Fibroblast of lung (primary cell): ENCODE measurements at regions not wholly inside any gene's neighbourhood (a gene's known extent, or its start where the extent isn't known, plus 50 kb on each side); places are given as distances from the start of the nearest gene placed in this dataset.

ENCODE experiments used
- DNase-seq, 2 donors: peaks; one replicate each; pipeline versions ENCODE4 v3.0.0 to v3.0.0-alpha.2; 2010; ENCODE audit warnings: low read depth in 2 of 2
- H2AFZ ChIP-seq: 2 replicates; pipeline ENCODE4 v1.5.1; 2012; ENCODE audit warnings: low read length, control low read depth, inconsistent platforms
- H3K27ac ChIP-seq: 2 replicates; pipeline ENCODE4 v1.5.1; 2011; ENCODE audit warnings: low read length, control low read depth; ENCODE audit not compliant: insufficient read depth
- H3K27me3 ChIP-seq: 2 replicates; pipeline ENCODE4 v1.5.1; 2011; ENCODE audit warnings: mild to moderate bottlenecking, low read length; ENCODE audit not compliant: control insufficient read depth, insufficient read depth
- H3K36me3 ChIP-seq: 2 replicates; pipeline ENCODE4 v1.5.1; 2011; ENCODE audit warnings: low read length; ENCODE audit not compliant: control insufficient read depth, insufficient read depth
- H3K4me1 ChIP-seq: 2 replicates; pipeline ENCODE4 v1.5.1; 2011; ENCODE audit warnings: low read length; ENCODE audit not compliant: control insufficient read depth, insufficient read depth; ENCODE audit errors: extremely low read depth
- H3K4me2 ChIP-seq: 2 replicates; pipeline ENCODE4 v1.5.1; 2011; ENCODE audit warnings: low read length, control low read depth; ENCODE audit not compliant: insufficient read depth; ENCODE audit errors: extremely low read depth
- H3K4me3 ChIP-seq, 4 experiments: fragments of 200-600 bp in 1 of 4; sonication (generic) in 1 of 4; replicated peaks in 1 of 4; 2 replicates each; pipeline ENCODE4 v1.5.1; 2011 to 2016; ENCODE audit warnings: low read length in 4 of 4, low read depth in 3 of 4, mild to moderate bottlenecking in 3 of 4, control low read depth in 2 of 4, inconsistent platforms in 1 of 4, mixed read lengths in 1 of 4; ENCODE audit not compliant: insufficient read depth in 1 of 4; ENCODE audit errors: control extremely low read depth in 1 of 4
- H3K79me2 ChIP-seq: 2 replicates; pipeline ENCODE4 v1.5.1; 2012; ENCODE audit warnings: mild to moderate bottlenecking, low read length, inconsistent platforms; ENCODE audit not compliant: control insufficient read depth, insufficient read depth
- H3K9ac ChIP-seq: 2 replicates; pipeline ENCODE4 v1.5.1; 2011; ENCODE audit warnings: mild to moderate bottlenecking, low read length, control low read depth; ENCODE audit not compliant: insufficient read depth
- H3K9me3 ChIP-seq: 2 replicates; pipeline ENCODE4 v1.5.1; 2012; ENCODE audit warnings: low read depth, low read length; ENCODE audit not compliant: control insufficient read depth, insufficient read depth
- H4K20me1 ChIP-seq: 2 replicates; pipeline ENCODE4 v1.5.1; 2011; ENCODE audit warnings: low read length; ENCODE audit not compliant: control insufficient read depth, insufficient read depth; ENCODE audit errors: extremely low read depth
- EZH2 ChIP-seq: IDR thresholded peaks from 2 replicates; pipeline ENCODE4 v1.5.1; 2012; ENCODE audit warnings: low read length, control low read depth, mild to moderate bottlenecking; ENCODE audit errors: missing control alignments
- TF ChIP-seq, protein P1 (sequence below), 2 donors: IDR thresholded peaks in 1 of 2; conservative IDR thresholded peaks in 1 of 2; 1 replicate in 1 of 2; 2 replicates in 1 of 2; pipeline ENCODE4 v1.5.1; 2011 to 2012; ENCODE audit warnings: low read length in 2 of 2, control low read depth in 1 of 2, inconsistent platforms in 1 of 2, low read depth in 1 of 2, mild to moderate bottlenecking in 1 of 2

DNA sequence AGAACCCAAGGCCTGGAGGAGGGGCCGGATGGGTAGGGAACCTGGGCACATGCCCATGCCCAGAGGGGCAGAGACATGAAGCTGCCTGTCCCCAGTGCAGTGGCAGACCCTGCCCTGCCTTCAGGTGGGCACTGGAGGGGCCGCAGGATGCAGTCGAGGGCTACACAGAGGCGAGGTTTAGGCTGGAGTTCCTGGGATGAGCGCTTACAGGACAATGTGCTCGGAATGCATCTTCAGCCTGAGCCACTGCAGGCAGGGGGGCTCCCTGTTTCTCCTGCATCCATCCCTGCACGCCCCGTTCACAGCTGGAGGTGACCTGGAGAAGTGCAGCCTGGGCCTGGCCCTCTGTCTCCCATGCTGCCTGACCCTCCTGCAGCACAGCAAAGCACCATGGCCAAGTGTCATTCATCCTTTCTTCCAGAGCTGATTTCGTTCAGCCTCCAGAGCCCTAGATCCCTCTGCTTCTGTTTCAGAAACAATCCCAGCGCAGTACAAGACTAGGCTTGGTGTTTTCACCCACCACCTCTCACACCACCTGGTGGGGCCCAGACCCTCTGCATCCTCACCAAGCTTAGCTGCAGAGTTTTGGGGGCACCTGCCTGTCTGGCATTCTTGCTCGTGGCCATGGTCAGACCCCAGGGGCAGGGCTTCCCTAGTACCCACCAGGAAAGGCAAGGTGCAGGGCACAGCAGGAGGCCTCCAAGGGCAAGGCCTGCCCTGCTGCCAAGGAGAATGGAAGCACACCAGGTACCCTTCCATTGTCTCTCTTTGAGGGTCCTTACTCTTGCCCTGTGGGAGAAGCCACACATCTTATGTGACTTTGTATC is 311.9 kb downstream of the TCERG1L start:
- Histone ChIP-seq H3K27me3 (no peaks in the 10 kb centered on the region), H3K9ac (no peak overlapping the region), H3K4me2 (no peak overlapping the region), H3K4me3 (no peak overlapping the region), H3K36me3 (no peaks in the 10 kb centered on the region), H4K20me1 (no peaks in the 10 kb centered on the region), H3K9me3 (no peaks in the 10 kb centered on the region), H3K27ac (no peak overlapping the region), H3K79me2 (no peaks in the 10 kb centered on the region), H3K4me1 (no peaks in the 10 kb centered on the region), H2AFZ (no peak overlapping the region)
- TF ChIP-seq EZH2, result no peak
- TF ChIP-seq, protein P1, sequence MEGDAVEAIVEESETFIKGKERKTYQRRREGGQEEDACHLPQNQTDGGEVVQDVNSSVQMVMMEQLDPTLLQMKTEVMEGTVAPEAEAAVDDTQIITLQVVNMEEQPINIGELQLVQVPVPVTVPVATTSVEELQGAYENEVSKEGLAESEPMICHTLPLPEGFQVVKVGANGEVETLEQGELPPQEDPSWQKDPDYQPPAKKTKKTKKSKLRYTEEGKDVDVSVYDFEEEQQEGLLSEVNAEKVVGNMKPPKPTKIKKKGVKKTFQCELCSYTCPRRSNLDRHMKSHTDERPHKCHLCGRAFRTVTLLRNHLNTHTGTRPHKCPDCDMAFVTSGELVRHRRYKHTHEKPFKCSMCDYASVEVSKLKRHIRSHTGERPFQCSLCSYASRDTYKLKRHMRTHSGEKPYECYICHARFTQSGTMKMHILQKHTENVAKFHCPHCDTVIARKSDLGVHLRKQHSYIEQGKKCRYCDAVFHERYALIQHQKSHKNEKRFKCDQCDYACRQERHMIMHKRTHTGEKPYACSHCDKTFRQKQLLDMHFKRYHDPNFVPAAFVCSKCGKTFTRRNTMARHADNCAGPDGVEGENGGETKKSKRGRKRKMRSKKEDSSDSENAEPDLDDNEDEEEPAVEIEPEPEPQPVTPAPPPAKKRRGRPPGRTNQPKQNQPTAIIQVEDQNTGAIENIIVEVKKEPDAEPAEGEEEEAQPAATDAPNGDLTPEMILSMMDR (conservative IDR thresholded peaks at IDR 0.05 in 1 of 2, IDR thresholded peaks at IDR 0.05 in 1 of 2; ENCODE audit: low read depth in 1 of 2, low read length in 2 of 2), result no peak
- DNase-seq, result no peak

DNA sequence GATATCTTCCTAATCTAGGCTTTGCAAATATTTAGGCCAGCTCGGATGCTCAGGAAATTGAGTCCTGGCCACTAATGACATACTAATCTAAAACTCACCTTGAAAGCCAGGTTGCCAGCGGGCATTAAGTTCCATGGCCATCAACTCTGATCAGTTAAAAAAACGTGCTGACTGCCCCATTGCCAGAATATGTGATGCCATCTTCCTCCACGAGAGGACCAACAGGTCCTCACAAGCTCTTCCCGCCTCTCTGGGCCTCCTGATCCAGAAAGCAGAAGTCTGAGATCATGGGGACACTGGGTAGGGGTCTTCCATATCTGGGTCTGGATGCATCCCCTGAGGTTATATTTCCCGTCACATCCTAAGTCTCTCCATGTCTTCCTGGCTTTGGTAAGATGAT is 311.3 kb downstream of the TCERG1L start:
- Histone ChIP-seq H3K27ac (no peak overlapping the region), H3K4me1 (no peaks in the 10 kb centered on the region), H3K9ac (no peak overlapping the region), H3K4me3 (no peak overlapping the region), H4K20me1 (no peaks in the 10 kb centered on the region), H3K79me2 (no peaks in the 10 kb centered on the region), H3K9me3 (no peaks in the 10 kb centered on the region), H2AFZ (no peak overlapping the region), H3K27me3 (no peaks in the 10 kb centered on the region), H3K4me2 (no peak overlapping the region), H3K36me3 (no peaks in the 10 kb centered on the region)
- DNase-seq, result no peak
- TF ChIP-seq, protein P1 (conservative IDR thresholded peaks at IDR 0.05 in 1 of 2, IDR thresholded peaks at IDR 0.05 in 1 of 2; ENCODE audit: low read depth in 1 of 2, low read length in 2 of 2), result no peak
- no peak for TF ChIP-seq EZH2

DNA sequence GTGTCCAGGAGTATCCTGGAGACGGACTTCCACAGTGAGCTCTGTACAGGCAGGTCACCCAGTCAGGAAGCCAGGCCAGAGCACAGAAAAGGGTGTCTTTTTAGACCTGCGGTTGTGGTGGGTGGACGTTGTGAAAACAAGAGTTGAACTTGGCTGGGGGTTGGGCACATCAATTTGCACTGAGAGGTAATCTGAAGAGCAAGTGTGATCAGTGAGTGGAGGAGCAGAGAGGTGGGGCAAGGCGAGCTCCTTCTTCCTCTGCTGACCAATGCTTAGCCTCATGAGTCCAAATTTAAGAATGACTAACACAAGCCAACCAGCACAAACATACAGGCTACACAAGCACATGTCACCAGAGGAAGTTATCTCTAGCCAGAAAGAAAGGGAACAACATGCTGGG is 310.8 kb downstream of the TCERG1L start:
- H3K9me3 ChIP-seq, result no peaks in the 10 kb centered on the region
- no peaks in the 10 kb centered on the region for H3K79me2 ChIP-seq
- no peak for DNase-seq
- no peaks in the 10 kb centered on the region for H3K4me1 ChIP-seq
- no peak overlapping the region for H3K27ac ChIP-seq
- no peaks in the 10 kb centered on the region for H3K27me3 ChIP-seq
- no peak for TF ChIP-seq EZH2
- TF ChIP-seq, protein P1 (conservative IDR thresholded peaks at IDR 0.05 in 1 of 2, IDR thresholded peaks at IDR 0.05 in 1 of 2; ENCODE audit: low read depth in 1 of 2, low read length in 2 of 2), result no peak
- H3K9ac ChIP-seq, result no peak overlapping the region
- no peak overlapping the region for H3K4me2 ChIP-seq
- H3K4me3 ChIP-seq, result no peak overlapping the region
- no peaks in the 10 kb centered on the region for H3K36me3 ChIP-seq
- no peak overlapping the region for H2AFZ ChIP-seq
- no peaks in the 10 kb centered on the region for H4K20me1 ChIP-seq
